ELR (cell line): ENCODE measurements at regions not wholly inside any gene's neighbourhood (a gene's known extent, or its start where the extent isn't known, plus 50 kb on each side); places are given as distances from the start of the nearest gene placed in this dataset.
"Not testable (repeated sequence)": the region's sequence is repeated elsewhere in the genome, so short reads cannot be mapped to it uniquely, and the experiment has no call there.

ENCODE experiments used
- DNase-seq: peaks from one replicate; pipeline ENCODE4 v3.0.0-alpha.2; 2015; ENCODE audit warnings: low read depth

GRCh38 chr2:180604077-180604476, 376.3 kb upstream of the UBE2E3 start:
- DNase-seq, result peak; percentile 50

- no peak for DNase-seq
Observed at GRCh38 chr2:180601016-180601415, 379.4 kb upstream of the UBE2E3 start.

- no peak for DNase-seq
Observed at GRCh38 chr2:180599804-180600203, 380.6 kb upstream of the UBE2E3 start.

- DNase-seq, result no peak
Observed at GRCh38 chr2:180597179-180597578, 383.2 kb upstream of the UBE2E3 start.

- DNase-seq, result no peak
Observed at GRCh38 chr2:180596453-180596852, 384.0 kb upstream of the UBE2E3 start.

GRCh38 chr2:180591947-180592346, 388.5 kb upstream of the UBE2E3 start:
- DNase-seq, result no peak

- DNase-seq, result not testable (repeated sequence)
Observed at GRCh38 chr2:180591093-180591781, 389.2 kb upstream of the UBE2E3 start.

GRCh38 chr2:180583441-180584140, 396.8 kb upstream of the UBE2E3 start:
- no peak for DNase-seq

- DNase-seq, result no peak
Observed at GRCh38 chr2:180579388-180579787, 401.0 kb upstream of the UBE2E3 start.

- DNase-seq, result no peak
Observed at GRCh38 chr2:180578441-180578840, 402.0 kb upstream of the UBE2E3 start.

GRCh38 chr2:180577567-180577966, 402.8 kb upstream of the UBE2E3 start:
- DNase-seq, result no peak

- DNase-seq, result peak; percentile 90
Observed at GRCh38 chr2:180573951-180574350, 406.5 kb upstream of the UBE2E3 start.

GRCh38 chr2:180572346-180572745, 408.1 kb upstream of the UBE2E3 start:
- peak; percentile 35 for DNase-seq

GRCh38 chr2:180571559-180571958, 408.8 kb upstream of the UBE2E3 start:
- DNase-seq, result peak; percentile 59

GRCh38 chr2:180570864-180571263, 409.5 kb upstream of the UBE2E3 start:
- DNase-seq, result no peak

- peak; percentile 32 for DNase-seq
Observed at GRCh38 chr2:180564051-180564450, 416.4 kb upstream of the UBE2E3 start.

- no peak for DNase-seq
Observed at GRCh38 chr2:180562378-180562777, 418.0 kb upstream of the UBE2E3 start.

- DNase-seq, result no peak
Observed at GRCh38 chr2:180559771-180560170, 420.6 kb upstream of the UBE2E3 start.

- DNase-seq, result no peak
Observed at GRCh38 chr2:180559038-180559437, 421.4 kb upstream of the UBE2E3 start.

GRCh38 chr2:180555391-180555965, 424.9 kb upstream of the UBE2E3 start:
- no peak for DNase-seq

- no peak for DNase-seq
Observed at GRCh38 chr2:180554330-180554729, 426.1 kb upstream of the UBE2E3 start.

GRCh38 chr2:180553094-180553715, 427.2 kb upstream of the UBE2E3 start:
- no peak for DNase-seq

- no peak for DNase-seq
Observed at GRCh38 chr2:180542511-180542910, 437.9 kb upstream of the UBE2E3 start.
